Endothelial cell of umbilical vein (primary cell): ENCODE measurements at regions not wholly inside any gene's neighbourhood (a gene's known extent, or its start where the extent isn't known, plus 50 kb on each side); places are given as distances from the start of the nearest gene placed in this dataset.

Experiments used
- BruUV-seq: library from RNA; stranded (reverse); fragments of 400-500 nt; replicated peaks from 2 replicates; lab custom pipeline; 2021; lab: Mats Ljungman, UMichigan
- CTCF ChIA-PET: fragments of 300-600, 350-600 bp; sonication (Branson Sonifier 250); formaldehyde crosslinking; loops from one replicate; lab custom pipeline; 2021; ENCODE audit warnings: antibody characterized with exemption, inconsistent platforms; lab: Charles Lee
- POLR2A ChIA-PET: fragments of 300-600, 350-600 bp; sonication (Branson Sonifier 250); formaldehyde crosslinking; loops from one replicate; lab custom pipeline; 2021; ENCODE audit warnings: antibody characterized with exemption, inconsistent platforms; lab: Charles Lee
- DNase-seq: peaks from one replicate; pipeline ENCODE4 v3.0.0-alpha.2; 2011; ENCODE audit warnings: low read depth, low spot score
- FAIRE-seq: peaks from 2 replicates; lab custom pipeline; 2011; peaks lifted over from hg19 to GRCh38; lab: Jason Lieb, UNC
- H2AFZ ChIP-seq: 2 replicates; pipeline ENCODE4 v1.6.0; 2012; ENCODE audit warnings: low read depth, low read length, control low read depth, inconsistent platforms
- H3K27ac ChIP-seq: 2 replicates; pipeline ENCODE4 v1.5.1; 2011; ENCODE audit warnings: low read depth, mild to moderate bottlenecking, control low read depth, low read length, moderate library complexity; ENCODE audit not compliant: insufficient read depth
- H3K27me3 ChIP-seq, 2 experiments: 2 replicates each; pipeline versions ENCODE4 v1.6.0 to v1.6.1; 2011; ENCODE audit warnings: low read length in 2 of 2, mixed read lengths in 1 of 2; ENCODE audit not compliant: control insufficient read depth in 2 of 2, insufficient read depth in 2 of 2
- H3K36me3 ChIP-seq, 2 experiments: 2 replicates in 1 of 2; 3 replicates in 1 of 2; pipeline ENCODE4 v1.5.1; 2011; ENCODE audit warnings: low read length in 2 of 2, mild to moderate bottlenecking in 1 of 2, moderate library complexity in 1 of 2; ENCODE audit not compliant: control insufficient read depth in 2 of 2, insufficient read depth in 2 of 2; ENCODE audit errors: extremely low read depth in 1 of 2
- H3K4me1 ChIP-seq: 3 replicates; pipeline ENCODE4 v1.5.1; 2011; ENCODE audit warnings: mild to moderate bottlenecking, low read length; ENCODE audit not compliant: control insufficient read depth, insufficient read depth; ENCODE audit errors: extremely low read depth
- H3K4me2 ChIP-seq: 2 replicates; pipeline ENCODE4 v1.6.1; 2011; ENCODE audit warnings: low read length, control low read depth, mixed read lengths; ENCODE audit not compliant: insufficient read depth
- H3K4me3 ChIP-seq, 3 experiments: fragments of 200-600 bp in 1 of 3; sonication (generic), shearing (Covaris generic) in 1 of 3; replicated peaks in 1 of 3; 2 replicates each; pipeline ENCODE4 v1.5.1; 2011 to 2016; ENCODE audit warnings: control low read depth in 3 of 3, low read length in 3 of 3, mild to moderate bottlenecking in 2 of 3, inconsistent platforms in 1 of 3, low read depth in 1 of 3, moderate library complexity in 1 of 3; ENCODE audit not compliant: insufficient read depth in 1 of 3
- H3K79me2 ChIP-seq: 2 replicates; pipeline ENCODE4 v1.6.0; 2012; ENCODE audit warnings: low read length, inconsistent platforms; ENCODE audit not compliant: control insufficient read depth, insufficient read depth
- H3K9ac ChIP-seq: replicated peaks from 2 replicates; pipeline ENCODE3; 2011; ENCODE audit warnings: low read length, control low read depth; ENCODE audit not compliant: insufficient read depth; ENCODE audit errors: extremely low read depth
- H3K9me1 ChIP-seq: replicated peaks from 3 replicates; pipeline ENCODE4 v1.6.0; 2011; ENCODE audit warnings: mild to moderate bottlenecking, low read length; ENCODE audit not compliant: control insufficient read depth, insufficient read depth; ENCODE audit errors: extremely low read depth
- H3K9me3 ChIP-seq: replicated peaks from 2 replicates; pipeline ENCODE4 v1.5.1; 2012; ENCODE audit warnings: low read length, inconsistent platforms; ENCODE audit not compliant: control insufficient read depth, insufficient read depth
- H4K20me1 ChIP-seq: replicated peaks from 2 replicates; pipeline ENCODE3; 2011; ENCODE audit warnings: mild to moderate bottlenecking, low read length; ENCODE audit not compliant: control insufficient read depth, insufficient read depth; ENCODE audit errors: extremely low read depth
- EZH2 ChIP-seq: IDR thresholded peaks from 2 replicates; pipeline ENCODE4 v1.6.1; 2012; ENCODE audit warnings: borderline replicate concordance, low read depth, mild to moderate bottlenecking, moderate library complexity, low read length, inconsistent platforms; ENCODE audit not compliant: severe bottlenecking
- FOS ChIP-seq: IDR thresholded peaks from 2 replicates; pipeline ENCODE4 v1.6.1; 2011; ENCODE audit warnings: mild to moderate bottlenecking, low read length, moderate library complexity, borderline replicate concordance; ENCODE audit not compliant: insufficient read depth
- GATA2 ChIP-seq: IDR thresholded peaks from 2 replicates; pipeline ENCODE4 v1.7.0; 2011; ENCODE audit warnings: low read depth, mild to moderate bottlenecking, moderate library complexity, mixed read lengths, low read length; ENCODE audit not compliant: insufficient read length, insufficient read depth
- JUN ChIP-seq: IDR thresholded peaks from 2 replicates; pipeline ENCODE4 v1.6.1; 2011; ENCODE audit warnings: borderline replicate concordance, low read depth; ENCODE audit not compliant: insufficient read length, insufficient read depth
- MYC ChIP-seq: IDR thresholded peaks from one replicate; pipeline ENCODE4 v1.6.1; 2011; ENCODE audit warnings: mild to moderate bottlenecking, low read depth, low read length
- POLR2A ChIP-seq: IDR thresholded peaks from 2 replicates; pipeline ENCODE4 v1.6.1; 2012; ENCODE audit warnings: low read depth, mild to moderate bottlenecking, control low read depth, low read length
- POLR2AphosphoS5 ChIP-seq: IDR thresholded peaks from 2 replicates; pipeline ENCODE4 v1.6.1; 2012; ENCODE audit warnings: low read depth, mild to moderate bottlenecking, control low read depth, low read length, moderate library complexity; ENCODE audit not compliant: insufficient read depth
- dilution Hi-C: fragments of 300-500 bp; cut with MboI; formaldehyde crosslinking; loops from one replicate; pipeline ENCODE4 v1.15.0; 2019; ENCODE audit warnings: low sequenced_read_pairs; ENCODE audit not compliant: extremely low pct_ligation_motif_present
- intact Hi-C: fragments of 100-400 bp; cut with micrococcal nuclease; formaldehyde crosslinking; loops from one replicate; pipeline ENCODE4 v1.10.0; 2022
- TF ChIP-seq, protein P1 (sequence below), 2 donors: IDR thresholded peaks; 1 replicate in 1 of 2; 2 replicates in 1 of 2; pipeline ENCODE4 v1.5.1; 2011; ENCODE audit warnings: low read length in 2 of 2, mild to moderate bottlenecking in 2 of 2, moderate library complexity in 2 of 2, control low read depth in 1 of 2, inconsistent platforms in 1 of 2, low read depth in 1 of 2; ENCODE audit not compliant: insufficient read depth in 1 of 2; ENCODE audit errors: extremely low read depth in 1 of 2
- TF ChIP-seq, protein P2 (sequence below): IDR thresholded peaks from 2 replicates; pipeline ENCODE4 v1.6.1; 2011; ENCODE audit not compliant: insufficient read depth, insufficient read length

DNA sequence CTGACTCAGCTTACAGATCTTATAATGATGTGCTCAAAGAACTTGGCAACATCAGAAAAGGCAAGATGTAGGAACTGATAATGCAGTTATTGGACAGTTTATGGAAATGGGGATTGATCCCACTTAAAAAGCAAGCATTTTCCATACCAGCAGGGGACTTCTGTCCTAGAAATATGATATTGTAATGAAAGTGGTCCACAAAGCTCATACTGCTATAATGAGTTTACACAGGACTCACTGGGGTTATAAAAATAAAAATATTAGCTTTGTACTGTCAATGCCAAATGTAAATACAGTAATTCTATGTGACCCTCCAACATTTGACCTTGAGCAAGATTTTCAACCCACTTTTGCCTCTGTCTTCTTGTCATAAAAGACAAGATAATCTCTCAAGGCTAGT is 145.5 kb upstream of the SEM1 start:
- CTCF ChIA-PET, result interaction anchor here (1.0 kb wide), 1 partner anchor 22 kb away, joined by 3 read pairs; no protein-coding TSS in a partner anchor
- Histone ChIP-seq H3K9me1 (no peaks in the 10 kb centered on the region), H3K79me2 (no peaks in the 10 kb centered on the region), H3K4me3 (no peak overlapping the region), H3K4me1 (no peaks in the 10 kb centered on the region), H3K4me2 (no peak overlapping the region), H2AFZ (no peak overlapping the region), H3K27ac (no peak overlapping the region), H4K20me1 (no peaks in the 10 kb centered on the region), H3K9ac (no peak overlapping the region), H3K36me3 (no peaks in the 10 kb centered on the region), H3K9me3 (no peaks in the 10 kb centered on the region), H3K27me3 (no peaks in the 10 kb centered on the region)
- dilution Hi-C loops, result no loop called here
- intact Hi-C loops, result no loop called here
- DNase-seq (no peak), FAIRE-seq (no peak)
- TF ChIP-seq, protein P1, sequence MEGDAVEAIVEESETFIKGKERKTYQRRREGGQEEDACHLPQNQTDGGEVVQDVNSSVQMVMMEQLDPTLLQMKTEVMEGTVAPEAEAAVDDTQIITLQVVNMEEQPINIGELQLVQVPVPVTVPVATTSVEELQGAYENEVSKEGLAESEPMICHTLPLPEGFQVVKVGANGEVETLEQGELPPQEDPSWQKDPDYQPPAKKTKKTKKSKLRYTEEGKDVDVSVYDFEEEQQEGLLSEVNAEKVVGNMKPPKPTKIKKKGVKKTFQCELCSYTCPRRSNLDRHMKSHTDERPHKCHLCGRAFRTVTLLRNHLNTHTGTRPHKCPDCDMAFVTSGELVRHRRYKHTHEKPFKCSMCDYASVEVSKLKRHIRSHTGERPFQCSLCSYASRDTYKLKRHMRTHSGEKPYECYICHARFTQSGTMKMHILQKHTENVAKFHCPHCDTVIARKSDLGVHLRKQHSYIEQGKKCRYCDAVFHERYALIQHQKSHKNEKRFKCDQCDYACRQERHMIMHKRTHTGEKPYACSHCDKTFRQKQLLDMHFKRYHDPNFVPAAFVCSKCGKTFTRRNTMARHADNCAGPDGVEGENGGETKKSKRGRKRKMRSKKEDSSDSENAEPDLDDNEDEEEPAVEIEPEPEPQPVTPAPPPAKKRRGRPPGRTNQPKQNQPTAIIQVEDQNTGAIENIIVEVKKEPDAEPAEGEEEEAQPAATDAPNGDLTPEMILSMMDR (IDR thresholded peaks at IDR 0.05; ENCODE audit: extremely low read depth in 1 of 2, insufficient read depth in 1 of 2, low read depth in 1 of 2, low read length in 2 of 2), result no peak
- TF ChIP-seq GATA2 (no peak), POLR2AphosphoS5 (no peak), FOS (no peak), EZH2 (no peak), JUN (no peak), MYC (no peak), POLR2A (no peak)
- TF ChIP-seq, protein P2, sequence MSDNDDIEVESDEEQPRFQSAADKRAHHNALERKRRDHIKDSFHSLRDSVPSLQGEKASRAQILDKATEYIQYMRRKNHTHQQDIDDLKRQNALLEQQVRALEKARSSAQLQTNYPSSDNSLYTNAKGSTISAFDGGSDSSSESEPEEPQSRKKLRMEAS, result no peak
- no TSS peak for BruUV-seq
- POLR2A ChIA-PET, result no interaction called here
